Epithelial cell of proximal tubule (primary cell): ENCODE measurements at regions not wholly inside any gene's neighbourhood (a gene's known extent, or its start where the extent isn't known, plus 50 kb on each side); places are given as distances from the start of the nearest gene placed in this dataset.
"Not testable (repeated sequence)": the region's sequence is repeated elsewhere in the genome, so short reads cannot be mapped to it uniquely, and the experiment has no call there.

ENCODE experiments used
- DNase-seq: peaks from one replicate; pipeline ENCODE4 v3.0.0-alpha.2; 2011; ENCODE audit warnings: low read depth
- H3K4me3 ChIP-seq: 2 replicates; pipeline ENCODE4 v1.5.1; 2011; ENCODE audit warnings: low read depth, mild to moderate bottlenecking, low read length
- CTCF ChIP-seq: conservative IDR thresholded peaks from 2 replicates; pipeline ENCODE4 v1.5.1; 2012; ENCODE audit warnings: low read depth, mild to moderate bottlenecking, low read length

GRCh38 chr9:106177216-106177615, 482.9 kb downstream of the TMEM38B start:
- no peak for TF ChIP-seq CTCF
- no peak for DNase-seq
- H3K4me3 ChIP-seq = no peak overlapping the region

GRCh38 chr9:106179191-106179590, 484.9 kb downstream of the TMEM38B start:
- TF ChIP-seq CTCF = no peak
- DNase-seq = no peak
- no peak overlapping the region for H3K4me3 ChIP-seq

- not testable (repeated sequence) for DNase-seq
These were observed 509.6 kb downstream of the TMEM38B start for GRCh38 chr9:106203815-106204516.

GRCh38 chr9:106207298-106207697, 513.0 kb downstream of the TMEM38B start:
- TF ChIP-seq CTCF = no peak
- DNase-seq = no peak
- no peak overlapping the region for H3K4me3 ChIP-seq

More at GRCh38 chr9:106203815-106204516, 509.6 kb downstream of the TMEM38B start:
- H3K4me3 ChIP-seq = not testable (repeated sequence)

- no peak for DNase-seq
- no peak for TF ChIP-seq CTCF
- no peak overlapping the region for H3K4me3 ChIP-seq
These were observed 524.1 kb downstream of the TMEM38B start for GRCh38 chr9:106218427-106218826.

- TF ChIP-seq CTCF = no peak
- DNase-seq = no peak
- no peak overlapping the region for H3K4me3 ChIP-seq
These were observed 524.5 kb downstream of the TMEM38B start for GRCh38 chr9:106218854-106219253.

- no peak for TF ChIP-seq CTCF
- no peak for DNase-seq
- no peak overlapping the region for H3K4me3 ChIP-seq
These were observed 526.1 kb downstream of the TMEM38B start for GRCh38 chr9:106220415-106220814.
